ENCODE measurements at regions not wholly inside any gene's neighbourhood (a gene's known extent, or its start where the extent isn't known, plus 50 kb on each side); places are given as distances from the start of the nearest gene placed in this dataset.

GRCh38 chr6:40044196-40044595 lies 109.9 kb upstream of the MOCS1 start:
- no peak for TF ChIP-seq CTCF (IDR thresholded peaks at IDR 0.05; ENCODE audit: low read length)
- no peak for TF ChIP-seq EZH2 (IDR thresholded peaks at IDR 0.05; ENCODE audit: borderline replicate concordance, low read length)

Data from OCI-LY1 (cell line).